ENCODE measurements at regions not wholly inside any gene's neighbourhood (a gene's known extent, or its start where the extent isn't known, plus 50 kb on each side); places are given as distances from the start of the nearest gene placed in this dataset.
A peak's percentile ranks its signal among the peaks of the same experiment; 100 is the strongest.

DNA sequence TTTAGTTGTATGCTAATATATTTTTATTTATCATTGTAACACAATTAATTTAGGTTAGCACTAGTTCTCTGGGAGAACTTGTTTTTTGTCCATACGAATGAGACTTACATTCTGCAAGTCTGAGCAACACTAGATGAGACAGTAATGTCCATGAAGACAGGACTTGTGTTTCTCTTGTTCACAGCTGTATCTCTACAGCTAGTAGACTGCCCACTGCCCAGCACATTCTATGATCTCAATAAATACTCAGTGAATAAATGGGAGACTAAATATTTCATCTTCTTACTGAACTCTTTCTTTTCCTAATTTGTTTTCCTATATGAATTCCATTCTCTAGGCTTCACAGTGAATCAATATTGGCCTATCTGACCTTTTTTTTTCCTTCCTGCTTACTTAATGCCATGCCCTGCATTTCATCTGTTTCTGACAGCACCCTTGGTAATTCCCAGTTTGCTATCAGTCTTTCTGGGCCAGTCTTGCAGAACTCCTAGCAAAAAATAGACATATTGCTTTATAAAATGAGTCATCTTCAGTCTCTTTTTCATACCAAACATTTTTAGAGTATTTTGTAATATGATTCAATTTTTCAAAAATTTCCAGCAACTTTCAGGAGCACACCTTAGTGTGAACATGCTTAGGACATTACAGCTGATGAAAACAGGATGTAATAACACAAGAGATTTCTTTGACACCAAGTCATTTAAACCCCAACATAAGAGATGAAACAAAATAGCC lies 185.5 kb upstream of the ATP2B1 start:
- Mint-ChIP-seq H3K9me3 (ENCODE audit: unreplicated experiment) (peaks cover 5% of the 10 kb centered on the region), H3K27me3 (ENCODE audit: low read depth, unreplicated experiment) (no peaks in the 10 kb centered on the region), H3K4me3 (ENCODE audit: unreplicated experiment) (no peak overlapping the region), H3K27ac (ENCODE audit: unreplicated experiment) (no peak overlapping the region), H3K4me1 (ENCODE audit: low read depth, unreplicated experiment) (peaks cover 6% of the 10 kb centered on the region), H3K36me3 (ENCODE audit: low read depth, unreplicated experiment) (no peaks in the 10 kb centered on the region)
- Histone ChIP-seq H3K27ac (ENCODE audit: low read depth, low read length) (no peak overlapping the region), H3K4me3 (ENCODE audit: insufficient read depth, low read depth, low read length) (no peak overlapping the region), H4K20me1 (ENCODE audit: insufficient read depth, low read length) (no peaks in the 10 kb centered on the region), H3K4me2 (ENCODE audit: low read length) (peak overlapping the region; percentile 9), H3K36me3 (ENCODE audit: insufficient read depth, low read length) (no peaks in the 10 kb centered on the region), H3K79me2 (ENCODE audit: insufficient read depth, low read length) (no peaks in the 10 kb centered on the region), H2AFZ (ENCODE audit: low read depth, low read length) (no peak overlapping the region), H3K9ac (ENCODE audit: low read length) (no peak overlapping the region), H3K9me3 (ENCODE audit: insufficient read depth, low read depth, low read length) (no peaks in the 10 kb centered on the region), H3K4me1 (ENCODE audit: insufficient read depth, low read length) (peaks cover 6% of the 10 kb centered on the region), H3K27me3 (ENCODE audit: insufficient read depth, low read length) (no peaks in the 10 kb centered on the region)
- peak; percentile 39 for DNase-seq (ENCODE audit: low read depth)
- peak; percentile 23 for FAIRE-seq
- TF ChIP-seq EZH2 (IDR thresholded peaks at IDR 0.05; ENCODE audit: insufficient read depth, low read length) = no peak
- TF ChIP-seq, protein P1, sequence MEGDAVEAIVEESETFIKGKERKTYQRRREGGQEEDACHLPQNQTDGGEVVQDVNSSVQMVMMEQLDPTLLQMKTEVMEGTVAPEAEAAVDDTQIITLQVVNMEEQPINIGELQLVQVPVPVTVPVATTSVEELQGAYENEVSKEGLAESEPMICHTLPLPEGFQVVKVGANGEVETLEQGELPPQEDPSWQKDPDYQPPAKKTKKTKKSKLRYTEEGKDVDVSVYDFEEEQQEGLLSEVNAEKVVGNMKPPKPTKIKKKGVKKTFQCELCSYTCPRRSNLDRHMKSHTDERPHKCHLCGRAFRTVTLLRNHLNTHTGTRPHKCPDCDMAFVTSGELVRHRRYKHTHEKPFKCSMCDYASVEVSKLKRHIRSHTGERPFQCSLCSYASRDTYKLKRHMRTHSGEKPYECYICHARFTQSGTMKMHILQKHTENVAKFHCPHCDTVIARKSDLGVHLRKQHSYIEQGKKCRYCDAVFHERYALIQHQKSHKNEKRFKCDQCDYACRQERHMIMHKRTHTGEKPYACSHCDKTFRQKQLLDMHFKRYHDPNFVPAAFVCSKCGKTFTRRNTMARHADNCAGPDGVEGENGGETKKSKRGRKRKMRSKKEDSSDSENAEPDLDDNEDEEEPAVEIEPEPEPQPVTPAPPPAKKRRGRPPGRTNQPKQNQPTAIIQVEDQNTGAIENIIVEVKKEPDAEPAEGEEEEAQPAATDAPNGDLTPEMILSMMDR (IDR thresholded peaks at IDR 0.05; ENCODE audit: insufficient read depth, low read depth, low read length) = no peak

DNA sequence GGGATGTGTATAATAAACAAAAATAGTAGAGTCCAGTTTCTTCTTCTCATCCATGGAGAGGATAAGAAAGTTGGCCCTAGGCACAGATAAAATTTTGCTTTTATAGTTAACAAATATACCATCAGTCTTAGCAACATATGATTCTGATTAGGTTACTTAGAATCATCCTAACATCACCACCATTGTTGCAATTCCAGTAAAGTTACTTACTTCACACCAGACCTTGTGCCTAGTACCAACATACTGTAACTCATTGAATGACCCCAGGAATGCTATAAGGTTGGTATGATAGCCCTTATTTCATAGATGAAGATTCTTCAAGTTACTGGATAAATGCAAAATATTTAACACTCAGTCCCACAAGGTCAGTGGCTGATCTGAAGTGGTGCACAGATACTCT lies 183.8 kb upstream of the ATP2B1 start:
- FAIRE-seq (no peak), DNase-seq (ENCODE audit: low read depth) (no peak)
- H3K79me2 ChIP-seq (ENCODE audit: insufficient read depth, low read length) = no peaks in the 10 kb centered on the region
- no peak overlapping the region for H3K4me2 ChIP-seq (ENCODE audit: low read length)
- peaks cover 7% of the 10 kb centered on the region for H3K4me1 Mint-ChIP-seq (ENCODE audit: low read depth, unreplicated experiment)
- no peaks in the 10 kb centered on the region for H3K27me3 ChIP-seq (ENCODE audit: insufficient read depth, low read length)
- no peak overlapping the region for H3K9ac ChIP-seq (ENCODE audit: low read length)
- no peaks in the 10 kb centered on the region for H3K27me3 Mint-ChIP-seq (ENCODE audit: low read depth, unreplicated experiment)
- no peaks in the 10 kb centered on the region for H3K9me3 ChIP-seq (ENCODE audit: insufficient read depth, low read depth, low read length)
- peaks cover 6% of the 10 kb centered on the region for H3K4me1 ChIP-seq (ENCODE audit: insufficient read depth, low read length)
- peaks cover 5% of the 10 kb centered on the region for H3K9me3 Mint-ChIP-seq (ENCODE audit: unreplicated experiment)
- no peak overlapping the region for H3K27ac ChIP-seq (ENCODE audit: low read depth, low read length)
- no peak overlapping the region for H3K4me3 ChIP-seq (ENCODE audit: insufficient read depth, low read depth, low read length)
- no peak overlapping the region for H3K27ac Mint-ChIP-seq (ENCODE audit: unreplicated experiment)
- H2AFZ ChIP-seq (ENCODE audit: low read depth, low read length) = no peak overlapping the region
- H4K20me1 ChIP-seq (ENCODE audit: insufficient read depth, low read length) = no peaks in the 10 kb centered on the region
- H3K4me3 Mint-ChIP-seq (ENCODE audit: unreplicated experiment) = no peak overlapping the region
- H3K36me3 Mint-ChIP-seq (ENCODE audit: low read depth, unreplicated experiment) = no peaks in the 10 kb centered on the region
- no peak for TF ChIP-seq EZH2 (IDR thresholded peaks at IDR 0.05; ENCODE audit: insufficient read depth, low read length)
- TF ChIP-seq, protein P1 (IDR thresholded peaks at IDR 0.05; ENCODE audit: insufficient read depth, low read depth, low read length) = no peak
- H3K36me3 ChIP-seq (ENCODE audit: insufficient read depth, low read length) = no peaks in the 10 kb centered on the region

DNA sequence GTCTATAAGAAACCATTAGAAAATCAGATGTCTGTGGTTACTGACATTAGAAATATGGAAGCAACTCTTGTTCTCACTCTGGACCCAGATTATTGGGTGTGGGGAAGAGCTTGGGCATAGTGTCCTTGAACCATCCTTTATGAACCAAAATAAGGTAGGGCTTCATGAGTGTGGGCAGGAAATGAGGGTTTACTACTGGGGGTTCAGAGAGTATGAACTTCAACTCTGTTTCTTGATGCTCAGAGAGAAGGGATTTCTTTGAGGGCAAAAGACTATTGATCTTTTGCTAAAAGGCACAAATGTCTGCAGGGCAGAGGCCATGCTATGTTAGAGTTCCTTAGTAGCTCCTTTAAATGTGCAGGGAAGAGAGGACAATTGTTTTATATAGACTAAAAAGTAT lies 183.3 kb upstream of the ATP2B1 start:
- no peak for FAIRE-seq
- H3K36me3 ChIP-seq (ENCODE audit: insufficient read depth, low read length) = no peaks in the 10 kb centered on the region
- Mint-ChIP-seq H3K4me1 (ENCODE audit: low read depth, unreplicated experiment) (peaks cover 7% of the 10 kb centered on the region), H3K27ac (ENCODE audit: unreplicated experiment) (no peak overlapping the region), H3K9me3 (ENCODE audit: unreplicated experiment) (peaks cover 5% of the 10 kb centered on the region), H3K27me3 (ENCODE audit: low read depth, unreplicated experiment) (no peaks in the 10 kb centered on the region), H3K36me3 (ENCODE audit: low read depth, unreplicated experiment) (no peaks in the 10 kb centered on the region), H3K4me3 (ENCODE audit: unreplicated experiment) (no peak overlapping the region)
- peaks cover 6% of the 10 kb centered on the region for H3K4me1 ChIP-seq (ENCODE audit: insufficient read depth, low read length)
- H3K4me2 ChIP-seq (ENCODE audit: low read length) = no peak overlapping the region
- no peak overlapping the region for H3K9ac ChIP-seq (ENCODE audit: low read length)
- TF ChIP-seq, protein P1 (IDR thresholded peaks at IDR 0.05; ENCODE audit: insufficient read depth, low read depth, low read length) = no peak
- TF ChIP-seq EZH2 (IDR thresholded peaks at IDR 0.05; ENCODE audit: insufficient read depth, low read length) = no peak
- H3K79me2 ChIP-seq (ENCODE audit: insufficient read depth, low read length) = no peaks in the 10 kb centered on the region
- H3K9me3 ChIP-seq (ENCODE audit: insufficient read depth, low read depth, low read length) = no peaks in the 10 kb centered on the region
- H3K27ac ChIP-seq (ENCODE audit: low read depth, low read length) = no peak overlapping the region
- H3K4me3 ChIP-seq (ENCODE audit: insufficient read depth, low read depth, low read length) = no peak overlapping the region
- H4K20me1 ChIP-seq (ENCODE audit: insufficient read depth, low read length) = no peaks in the 10 kb centered on the region
- no peak overlapping the region for H2AFZ ChIP-seq (ENCODE audit: low read depth, low read length)
- no peak for DNase-seq (ENCODE audit: low read depth)
- no peaks in the 10 kb centered on the region for H3K27me3 ChIP-seq (ENCODE audit: insufficient read depth, low read length)
